NCI-H748 treated with DMSO at 0.1 percent for 48 hours (cell line): ENCODE measurements at regions not wholly inside any gene's neighbourhood (a gene's known extent, or its start where the extent isn't known, plus 50 kb on each side); places are given as distances from the start of the nearest gene placed in this dataset.

Experiments used
- DNase-seq: peaks from one replicate; lab custom pipeline; 2025; lab: John Stamatoyannopoulos, UW

DNA sequence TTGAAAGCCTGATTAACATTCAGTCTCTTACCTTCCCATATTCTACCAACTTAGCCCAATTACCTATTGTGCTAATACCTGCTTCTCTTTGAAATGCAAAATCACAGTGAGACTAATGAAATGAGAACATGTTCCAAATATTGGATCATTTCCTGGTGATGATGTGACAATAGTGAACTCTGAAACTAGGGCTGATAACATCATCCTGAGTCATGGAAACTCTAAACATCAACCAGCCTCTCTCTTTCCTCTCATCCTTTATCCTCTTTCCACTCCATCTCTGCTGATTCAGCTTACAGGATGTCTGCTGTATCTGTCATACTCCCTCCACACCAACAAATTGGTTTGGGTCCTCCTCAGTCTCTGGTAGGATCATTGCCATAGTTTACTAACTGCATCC, 98.8 kb upstream of the NCKAP5 start:
- no peak for DNase-seq

DNA sequence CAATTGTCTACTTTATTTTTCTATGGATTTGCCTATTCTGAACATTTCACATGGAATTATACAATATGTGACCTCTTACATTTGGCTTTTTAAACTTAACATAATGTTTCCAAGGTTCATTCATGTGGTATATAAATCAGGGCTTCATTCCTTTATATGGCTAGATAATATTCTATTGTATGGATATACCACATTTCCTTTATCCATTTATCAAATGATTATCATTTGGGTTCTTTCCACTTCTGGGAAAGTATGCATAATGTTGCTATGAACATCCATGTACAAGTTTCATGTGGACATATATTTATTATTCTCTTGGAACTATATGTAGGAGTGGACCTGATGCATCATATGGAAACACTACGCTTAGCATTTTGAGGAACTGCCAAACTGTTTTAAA, 99.7 kb upstream of the NCKAP5 start:
- DNase-seq = no peak

DNA sequence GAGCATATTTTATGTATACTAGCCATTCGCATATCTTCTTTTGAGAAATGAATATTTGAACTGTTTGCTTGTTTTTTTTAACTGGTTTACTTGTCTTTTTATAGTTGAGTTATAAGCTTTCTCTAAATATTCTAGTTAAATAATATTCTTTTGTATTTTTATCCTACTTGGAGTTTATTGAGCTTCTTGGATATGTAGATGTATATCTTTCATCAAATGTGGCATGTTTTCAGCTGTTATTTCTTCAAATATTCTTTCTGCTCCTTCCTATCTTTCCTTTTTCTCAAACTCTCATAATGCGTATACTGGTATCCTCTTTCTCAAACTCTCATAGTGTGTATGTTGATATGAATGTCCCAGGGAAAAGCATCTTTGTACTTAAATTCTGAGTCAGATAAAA, 100.3 kb upstream of the NCKAP5 start:
- DNase-seq = no peak

DNA sequence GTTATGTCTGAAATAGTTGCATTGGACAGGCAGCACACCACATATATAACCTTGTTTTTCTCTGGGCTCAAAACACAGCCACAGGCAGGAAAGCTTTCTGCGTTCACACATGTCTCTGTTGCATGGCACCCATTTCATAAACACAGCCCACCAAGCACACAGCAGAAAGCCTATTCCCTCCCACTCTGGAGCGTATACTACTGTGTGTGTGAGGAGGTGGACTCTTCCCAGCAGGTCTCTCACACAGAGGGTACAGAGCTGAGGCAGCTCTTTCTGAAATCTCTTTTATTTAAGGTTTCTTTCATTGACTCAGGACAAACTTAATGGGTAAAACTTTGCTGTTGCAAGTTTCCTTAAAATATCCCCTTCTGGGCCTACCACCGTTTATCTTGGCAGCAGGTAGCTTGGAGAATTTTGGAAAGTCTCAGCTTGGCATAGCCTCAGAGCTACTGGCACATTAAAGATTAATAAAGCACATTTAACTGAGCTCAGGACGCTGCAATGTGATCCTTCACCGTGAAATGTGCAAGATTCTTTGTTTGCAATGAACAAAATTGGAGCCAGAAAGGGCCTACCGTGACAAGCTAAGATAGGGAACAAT, 105.1 kb upstream of the NCKAP5 start:
- DNase-seq = no peak

DNA sequence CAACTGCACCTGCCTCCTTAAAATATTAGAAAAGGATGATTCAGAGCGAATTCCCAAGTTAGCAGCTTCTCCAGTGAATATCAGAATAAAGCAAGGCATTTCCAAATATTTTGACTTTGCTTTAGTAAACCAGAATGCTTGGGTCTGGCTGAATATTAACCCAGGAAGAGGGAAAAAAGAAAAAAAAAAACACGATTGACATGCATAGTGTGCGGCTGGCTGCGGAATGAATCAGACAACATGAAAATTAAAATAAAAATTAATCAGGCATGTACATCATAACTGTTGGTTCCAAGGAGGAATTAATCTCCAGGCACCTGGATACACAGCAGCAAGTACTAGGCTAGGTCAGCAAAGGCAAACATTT, 105.8 kb upstream of the NCKAP5 start:
- DNase-seq = no peak

DNA sequence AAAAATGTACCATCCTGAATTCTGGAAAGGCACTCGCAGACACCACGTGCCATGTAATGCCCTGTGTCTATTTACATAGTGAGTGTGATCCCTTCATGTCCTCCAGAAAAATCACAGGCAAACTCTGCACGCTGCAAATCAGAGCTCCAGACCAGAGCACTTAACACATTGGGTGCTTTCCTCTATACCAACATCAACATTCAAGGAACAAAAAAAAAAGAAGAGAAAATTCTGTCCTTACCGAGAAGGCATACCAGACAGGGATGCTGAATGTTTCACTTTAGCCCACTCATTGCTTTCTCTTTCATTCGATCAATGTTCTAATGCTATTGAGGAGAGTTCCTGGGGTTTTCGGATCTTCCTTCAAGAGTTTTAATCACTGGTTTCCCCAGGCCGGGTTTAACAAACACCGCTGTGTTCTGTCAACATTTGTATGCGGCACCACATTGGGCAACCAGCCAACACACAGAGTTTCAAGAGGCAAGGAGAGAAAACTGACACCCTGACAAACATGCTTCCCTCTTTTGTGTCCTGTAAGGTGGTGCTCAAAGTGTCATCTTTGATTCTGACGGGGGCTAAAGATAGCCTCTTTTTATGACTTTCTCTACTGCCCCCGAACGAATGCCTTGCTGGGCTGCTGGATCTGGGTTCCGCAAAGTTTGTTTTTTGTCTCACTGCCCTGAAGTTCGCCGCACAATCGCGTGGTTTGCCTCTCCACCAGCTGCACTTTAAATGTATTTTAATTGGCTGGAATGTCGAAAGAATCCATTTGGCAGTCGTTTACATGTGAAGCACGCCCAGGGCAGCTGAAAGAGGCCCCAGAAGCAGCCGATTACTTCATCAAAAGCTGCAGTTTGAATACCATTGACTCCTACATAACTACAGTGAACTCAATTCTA, 106.4 kb upstream of the NCKAP5 start:
- peak; percentile 86 for DNase-seq

DNA sequence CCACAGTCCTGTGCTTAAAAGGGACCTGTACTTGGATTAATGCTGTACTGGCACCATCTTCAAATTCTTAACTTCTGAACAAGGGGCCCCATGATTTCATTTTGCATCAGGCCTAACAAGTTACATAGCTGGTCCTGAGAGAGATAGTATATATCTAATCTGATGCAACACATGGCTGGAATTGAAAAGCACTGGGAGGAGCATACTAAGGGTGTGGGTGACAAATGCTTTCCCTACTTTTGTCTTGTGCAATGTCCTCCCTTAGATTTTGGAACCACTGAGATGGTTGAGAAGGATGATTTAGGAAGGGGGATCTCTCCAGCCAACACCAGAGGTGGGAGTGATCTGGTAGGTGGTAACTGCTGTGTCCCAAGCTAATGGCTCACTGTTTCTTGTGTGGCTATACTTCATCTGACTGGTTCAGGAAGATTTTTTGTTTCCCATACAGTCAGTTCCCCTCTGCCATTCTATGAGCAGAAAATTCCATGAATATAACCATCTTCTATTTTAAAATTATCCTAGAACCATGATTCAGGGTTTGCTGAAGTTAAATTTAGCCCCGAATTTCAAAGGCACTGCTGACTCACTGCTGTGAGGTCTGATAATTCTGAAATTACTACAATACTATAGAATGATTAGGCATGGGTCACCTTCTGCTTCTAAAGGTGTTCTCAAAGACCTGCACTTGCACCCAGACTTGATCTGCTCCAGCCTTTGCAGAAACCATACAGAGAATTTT, 108.3 kb upstream of the NCKAP5 start:
- no peak for DNase-seq

DNA sequence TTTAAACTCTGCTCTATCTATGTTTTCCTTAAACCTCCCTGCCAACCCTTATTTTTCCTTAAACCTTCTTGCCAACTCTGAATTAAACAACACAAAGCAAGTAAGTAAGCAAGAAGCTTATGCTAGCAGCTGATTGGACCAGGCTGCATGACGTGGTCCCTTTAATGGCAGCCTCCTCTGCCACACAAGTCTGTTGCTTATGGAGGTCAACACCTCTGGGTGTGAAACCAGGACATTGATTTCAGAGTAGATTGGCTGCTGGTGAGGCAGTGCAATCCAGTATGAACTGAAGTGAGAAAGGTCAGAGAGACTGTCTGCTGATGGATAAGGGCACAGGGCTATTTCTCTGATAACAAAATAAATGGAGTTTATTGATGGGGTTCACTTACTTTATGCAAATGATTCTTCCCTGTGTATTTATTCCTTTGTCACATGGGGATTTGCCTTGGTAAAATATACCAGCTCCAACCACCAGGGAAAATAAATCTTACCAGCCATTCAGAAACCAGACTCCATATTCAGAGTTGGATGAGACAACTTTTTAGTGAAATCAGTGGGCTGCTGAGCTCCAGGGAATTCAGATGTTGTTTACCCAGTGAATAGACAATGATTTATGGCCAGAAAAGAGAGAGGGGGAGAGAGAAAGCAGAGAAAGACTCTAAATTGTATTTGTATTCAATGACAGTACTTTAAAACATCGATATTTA, 112.2 kb upstream of the NCKAP5 start:
- peak; percentile 4 for DNase-seq

DNA sequence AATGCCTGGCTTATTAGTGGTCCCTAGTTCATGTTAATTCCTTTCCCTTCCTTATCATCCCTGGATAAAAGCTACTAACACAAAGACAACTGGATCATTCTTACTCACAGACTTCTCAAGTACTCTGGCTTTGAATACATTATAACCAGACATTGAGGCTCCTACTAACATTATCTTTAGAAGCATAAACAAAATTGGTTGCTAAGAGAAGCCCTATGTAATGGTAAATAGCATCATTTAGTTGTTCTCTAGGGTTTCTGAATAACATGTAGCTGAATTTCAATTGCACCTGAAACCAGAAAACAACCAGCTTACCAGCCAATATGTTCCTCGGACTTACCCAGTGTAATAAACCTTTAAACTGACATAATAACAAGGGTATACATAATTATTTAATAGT, 114.1 kb upstream of the NCKAP5 start:
- DNase-seq = no peak

DNA sequence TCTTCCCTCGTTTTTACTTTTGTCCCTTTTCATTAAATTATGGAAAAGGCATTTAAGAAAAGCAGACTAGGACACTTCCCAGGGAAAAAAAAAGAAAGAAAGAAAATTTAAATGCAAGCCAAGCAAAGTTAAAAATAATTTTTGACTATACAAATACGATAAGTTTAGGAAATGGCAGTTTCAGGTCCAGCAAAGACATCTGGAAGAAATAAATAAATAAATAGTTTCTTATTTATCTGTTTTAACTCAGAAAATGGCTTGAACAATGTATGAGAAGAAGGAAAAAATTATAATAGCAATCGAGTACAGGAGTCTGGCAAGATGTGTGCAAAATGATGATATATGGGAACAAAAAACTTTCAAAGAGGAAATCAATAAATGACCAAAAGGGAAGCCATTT, 114.6 kb upstream of the NCKAP5 start:
- no peak for DNase-seq

DNA sequence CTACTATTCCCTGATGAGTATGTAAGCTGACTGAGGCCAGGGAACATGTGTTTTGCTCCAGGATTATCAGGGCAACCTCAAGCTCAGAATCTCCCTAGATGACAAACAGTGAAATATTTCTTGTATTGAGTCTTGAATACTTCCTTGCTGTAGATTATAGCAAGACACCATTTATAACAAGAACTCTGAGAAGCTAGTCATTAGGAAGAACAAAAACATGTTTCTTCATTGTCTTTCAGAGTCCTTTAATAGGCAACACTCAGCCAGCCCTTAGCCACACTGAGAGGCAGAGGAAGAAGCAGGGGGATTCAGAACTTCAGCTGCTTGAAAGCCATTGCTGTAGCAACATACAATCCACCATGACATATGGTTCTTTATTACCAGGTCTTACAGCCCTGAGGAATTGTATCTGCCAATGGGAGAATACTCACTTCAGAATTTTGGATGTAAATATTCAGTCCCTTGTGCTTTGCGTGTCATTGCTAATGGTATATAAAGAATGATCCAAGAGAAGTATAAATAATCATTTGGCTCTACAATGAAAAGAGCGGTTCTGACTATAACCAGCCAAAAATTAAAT, 117.5 kb upstream of the NCKAP5 start:
- DNase-seq = no peak

DNA sequence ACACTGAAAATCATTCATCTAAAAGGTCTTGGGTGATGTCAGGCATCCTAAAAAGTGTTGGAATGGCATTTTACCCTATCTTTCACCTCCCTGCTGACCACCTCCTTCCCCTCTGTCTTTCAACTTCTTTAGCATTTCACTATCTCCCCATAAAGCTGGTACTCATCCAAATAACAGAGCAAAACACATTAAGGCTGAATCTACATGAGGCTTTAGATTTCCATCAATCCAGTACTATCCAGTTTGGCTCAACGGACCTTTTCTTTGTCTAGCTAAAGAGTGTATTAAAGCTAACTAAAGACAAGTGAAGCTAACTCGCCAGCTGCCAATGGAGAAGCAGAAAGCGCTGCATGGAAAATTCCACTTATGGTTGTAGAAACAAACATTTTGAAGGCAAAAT, 122.5 kb upstream of the NCKAP5 start:
- no peak for DNase-seq

DNA sequence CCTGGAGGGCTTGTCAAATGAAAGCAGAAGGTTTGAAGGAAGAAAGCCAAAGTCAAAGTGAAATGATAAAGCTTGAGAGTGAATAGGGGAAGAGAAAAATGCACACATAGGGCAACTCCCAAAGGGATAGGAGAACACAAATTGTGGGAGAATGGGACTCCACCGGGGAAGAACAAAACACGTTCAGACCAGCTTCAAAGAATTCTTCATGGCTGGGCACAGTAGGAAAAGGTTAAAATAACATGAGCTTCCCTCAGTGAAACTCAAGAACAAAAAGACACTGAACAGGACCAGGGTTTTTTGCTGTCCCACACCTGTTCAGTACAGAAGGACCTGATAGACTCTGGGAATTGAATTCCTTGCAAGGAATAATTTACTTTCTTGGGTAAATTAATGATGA, 123.1 kb upstream of the NCKAP5 start:
- no peak for DNase-seq

DNA sequence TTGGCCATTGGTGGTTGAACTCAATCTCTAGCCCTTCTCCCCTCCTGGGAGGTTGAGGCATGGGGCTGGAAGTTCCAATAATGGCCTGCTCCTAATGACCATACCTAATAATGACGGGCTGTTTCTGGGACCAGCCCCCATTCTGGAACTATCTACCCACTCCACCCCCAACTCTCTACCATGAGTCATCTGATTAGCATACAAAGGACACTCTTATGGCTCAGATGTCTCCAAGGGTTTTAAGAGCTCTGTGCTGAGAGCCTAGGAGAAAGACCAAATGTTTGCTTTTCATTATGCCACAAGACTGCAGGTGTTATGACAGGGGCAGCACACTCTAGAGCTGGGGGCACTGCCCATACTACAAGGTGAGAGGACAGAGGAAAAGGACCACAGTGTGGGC, 137.0 kb upstream of the NCKAP5 start:
- no peak for DNase-seq

DNA sequence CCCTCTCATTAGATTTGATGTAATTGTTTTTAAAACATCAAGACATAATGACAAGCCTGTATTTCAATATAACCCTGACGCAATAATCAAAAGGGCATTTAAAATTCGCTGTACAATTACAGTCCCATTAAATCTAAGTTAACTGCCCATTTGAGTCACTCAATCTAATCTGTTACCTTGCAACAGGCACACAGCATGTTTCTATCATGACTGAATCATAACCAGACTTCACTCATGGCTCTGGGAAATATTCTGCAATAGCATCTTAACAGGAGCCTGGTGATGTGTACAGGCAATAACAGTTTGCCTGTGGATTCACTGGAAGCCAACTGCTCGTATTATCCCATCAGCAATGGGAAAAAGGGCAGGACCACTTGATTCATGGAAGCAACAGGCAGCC, 142.3 kb upstream of the NCKAP5 start:
- DNase-seq = no peak

DNA sequence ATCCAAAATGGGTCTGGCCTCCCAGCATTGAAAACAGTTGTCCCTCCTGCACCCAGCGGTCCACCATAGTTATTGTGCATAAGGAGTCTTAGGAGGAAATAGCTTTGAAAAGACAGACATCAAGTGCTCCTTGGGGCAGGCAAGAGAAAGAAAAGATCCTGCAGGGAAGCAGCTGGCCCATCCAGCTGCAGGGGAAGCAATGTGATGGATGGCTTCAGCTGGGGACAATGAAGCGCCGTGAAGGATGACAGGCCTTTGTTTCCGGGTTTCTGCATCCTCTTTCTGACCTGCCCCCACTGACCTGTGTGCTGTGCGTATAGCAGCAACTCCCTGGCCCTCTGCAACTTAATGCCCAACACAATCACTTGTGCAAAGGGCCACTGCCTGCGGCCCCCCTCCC, 142.9 kb upstream of the NCKAP5 start:
- no peak for DNase-seq

DNA sequence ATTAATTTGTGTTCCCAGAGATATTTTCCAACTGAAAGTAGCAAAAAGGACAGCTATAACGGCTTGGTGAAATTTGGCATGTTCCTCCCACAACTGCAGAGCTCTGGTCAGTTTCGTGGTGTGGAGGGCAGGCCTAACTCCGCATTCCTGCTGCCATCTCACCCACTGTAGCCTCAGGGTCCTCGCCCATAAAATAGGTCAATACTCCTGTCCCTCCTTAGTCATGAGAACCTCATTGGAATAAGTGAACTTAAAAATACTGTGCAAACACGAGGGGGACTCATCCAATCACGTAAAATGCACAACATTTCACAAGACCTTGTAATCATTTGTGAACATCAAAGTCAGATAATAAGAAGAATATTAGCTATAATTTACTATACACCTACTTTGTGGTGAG, 143.5 kb upstream of the NCKAP5 start:
- DNase-seq = no peak

DNA sequence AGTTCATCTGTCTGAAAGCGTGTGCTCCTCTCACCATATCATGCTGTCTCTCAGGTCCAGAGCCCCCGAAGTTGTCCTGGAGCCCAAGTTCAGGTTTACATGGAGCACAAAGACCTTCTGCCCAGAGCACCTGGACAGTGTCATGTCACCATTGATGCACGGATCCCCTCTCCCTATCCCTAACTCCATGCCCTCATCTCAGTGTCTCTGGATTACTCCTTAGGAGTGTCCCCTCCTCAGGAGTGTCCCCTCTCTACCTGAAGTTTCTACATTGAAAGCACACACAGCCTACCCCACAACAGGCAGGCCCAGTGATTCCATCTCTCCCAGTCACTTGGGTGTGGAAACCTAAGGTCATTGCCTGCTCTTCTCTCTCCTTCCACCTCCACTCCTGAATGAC, 144.1 kb upstream of the NCKAP5 start:
- DNase-seq = no peak

DNA sequence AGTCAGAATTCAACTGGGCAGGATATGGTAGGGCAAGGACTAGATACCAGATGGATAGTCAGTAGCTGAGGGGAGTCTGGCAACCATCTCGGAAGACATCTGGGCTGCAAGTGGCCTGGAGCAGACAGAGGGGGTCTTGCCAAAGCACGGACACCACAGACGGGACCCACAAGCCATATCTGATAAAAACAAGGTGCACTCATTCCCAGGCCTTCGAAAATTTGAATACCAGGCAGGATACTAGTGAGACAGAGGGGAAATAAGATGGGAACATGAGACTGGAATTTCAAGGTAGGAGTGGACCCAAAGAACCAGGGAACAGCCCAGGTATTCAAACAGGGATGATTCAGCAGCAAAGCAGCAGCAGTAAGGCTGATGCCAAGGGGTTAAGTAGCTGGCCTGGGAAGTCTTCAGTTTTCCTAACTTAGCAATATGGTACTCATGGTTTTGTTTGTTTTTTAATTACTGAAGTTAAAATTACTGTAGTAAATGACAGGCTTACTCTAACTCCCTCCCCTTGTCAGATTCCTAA, 144.9 kb upstream of the NCKAP5 start:
- no peak for DNase-seq

DNA sequence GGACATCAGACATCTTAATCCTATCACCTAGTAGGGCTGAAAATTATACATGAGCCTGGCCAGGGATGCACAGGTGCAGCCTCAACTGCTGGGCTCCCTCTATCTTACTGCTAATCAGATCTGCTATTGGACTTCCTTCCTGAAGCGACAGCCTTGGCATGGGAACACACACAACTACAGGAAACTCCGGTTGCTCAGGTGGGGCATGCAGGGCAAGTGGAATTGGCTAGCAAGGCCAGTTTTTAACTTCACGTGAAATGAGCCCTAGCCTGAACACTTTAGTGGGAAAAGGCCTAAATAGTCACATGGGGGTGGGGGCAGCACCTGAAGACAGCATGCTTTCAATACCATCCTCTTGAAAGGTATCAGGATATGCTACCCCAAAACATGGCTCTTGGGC, 147.9 kb upstream of the NCKAP5 start:
- no peak for DNase-seq

DNA sequence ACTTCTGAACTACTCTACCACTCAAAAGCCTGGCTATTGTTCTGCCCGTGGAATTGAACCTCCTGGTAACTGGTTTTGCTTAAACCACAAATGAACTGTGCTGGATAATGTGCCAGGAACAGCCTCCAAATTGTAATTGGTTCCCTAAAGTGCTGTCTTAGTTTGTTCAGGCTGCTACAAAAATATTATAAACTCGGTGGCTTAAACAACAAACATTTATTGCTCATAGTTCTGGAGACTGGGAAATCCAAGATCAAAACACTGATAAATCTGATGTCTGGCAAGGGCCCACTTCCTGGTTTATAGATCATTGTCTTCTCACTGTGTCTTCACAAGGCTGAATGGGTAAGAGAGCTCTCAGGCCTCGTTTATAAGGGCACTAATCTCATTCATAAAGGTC, 149.2 kb upstream of the NCKAP5 start:
- DNase-seq = no peak

DNA sequence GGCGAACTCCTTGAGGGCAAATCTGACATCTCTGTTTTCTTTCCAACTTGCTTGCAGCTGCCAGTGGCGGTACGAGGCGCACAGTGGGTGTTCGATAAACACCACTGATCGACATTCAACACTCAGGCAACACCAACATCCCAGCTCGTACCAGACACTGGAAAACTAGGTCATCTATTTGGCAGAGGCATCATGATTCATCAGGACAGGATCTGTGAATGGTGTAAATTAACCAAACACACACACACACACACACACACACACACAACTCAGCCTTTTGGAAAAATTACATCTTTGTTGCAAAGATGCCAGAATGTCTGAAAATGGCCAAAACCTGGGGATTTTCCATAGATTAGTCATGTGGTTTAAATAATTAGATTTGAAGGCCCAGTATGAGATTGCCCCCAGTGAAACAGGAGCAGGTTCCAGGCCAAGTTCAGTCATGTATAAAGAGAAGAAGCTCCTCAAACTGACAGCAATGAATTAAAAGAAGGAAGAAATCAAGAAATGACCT, 150.5 kb upstream of the NCKAP5 start:
- no peak for DNase-seq
